Stomach (tissue), 8 donors: ENCODE measurements at regions not wholly inside any gene's neighbourhood (a gene's known extent, or its start where the extent isn't known, plus 50 kb on each side); places are given as distances from the start of the nearest gene placed in this dataset.

Experiments
- DNase-seq, 2 donors: peaks; one replicate each; pipeline versions ENCODE4 v3.0.0 to v3.0.0-alpha.2; 2013 to 2019
- H3K27ac ChIP-seq, 5 donors: fragments of 200-600 bp in 4 of 5; sonication (generic) in 4 of 5; one replicate each; pipeline ENCODE4 v1.5.1; 2013 to 2019; ENCODE audit warnings: mild to moderate bottlenecking in 1 of 5, moderate library complexity in 1 of 5
- H3K27me3 ChIP-seq, 3 donors: fragments of 200-600 bp; sonication (generic); one replicate each; pipeline ENCODE4 v1.5.1; 2017 to 2019; ENCODE audit warnings: mixed run types in 1 of 3
- H3K36me3 ChIP-seq, 4 donors: fragments of 200-600 bp; sonication (generic); 1 replicate in 3 of 4; 2 replicates in 1 of 4; pipeline ENCODE4 v1.5.1; 2016 to 2019
- H3K4me1 ChIP-seq, 4 donors: fragments of 200-600 bp; sonication (generic); one replicate each; pipeline ENCODE4 v1.5.1; 2016 to 2019
- H3K4me3 ChIP-seq, 4 donors: fragments of 200-600 bp; sonication (generic) in 3 of 4; one replicate each; pipeline ENCODE4 v1.5.1; 2016 to 2019; ENCODE audit warnings: mild to moderate bottlenecking in 1 of 4
- H3K9me3 ChIP-seq, 4 donors: fragments of 200-600 bp; sonication (generic); one replicate each; pipeline ENCODE4 v1.5.1; 2016 to 2019
- CTCF ChIP-seq, 7 experiments: fragments of 450-650 bp in 4 of 7; fragments of 200-600 bp in 3 of 7; sonication (generic) in 3 of 7; IDR thresholded peaks; one replicate each; pipeline ENCODE4 v1.5.1; 2016 to 2019; ENCODE audit warnings: antibody characterized with exemption in 7 of 7, control low read depth in 2 of 7, mild to moderate bottlenecking in 1 of 7
- EP300 ChIP-seq: sonication (generic); formaldehyde crosslinking; IDR thresholded peaks from one replicate; pipeline ENCODE4 v1.6.1; 2017; ENCODE audit warnings: antibody characterized with exemption
- POLR2A ChIP-seq, 4 donors: fragments of 450-650 bp; IDR thresholded peaks; one replicate each; pipeline ENCODE4 v1.6.1; 2016; ENCODE audit warnings: antibody characterized with exemption in 4 of 4, control low read depth in 2 of 4, mild to moderate bottlenecking in 1 of 4, moderate library complexity in 1 of 4
- POLR2AphosphoS5 ChIP-seq, 3 donors: sonication (generic); formaldehyde crosslinking; IDR thresholded peaks; one replicate each; pipeline ENCODE4 v1.6.1; 2016; ENCODE audit warnings: antibody characterized with exemption in 3 of 3
- WGBS, 5 donors: extraction: QIAGEN DNeasy Blood & Tissue Kit in 3 of 5; methylation state at CpG; one replicate each; pipeline versions ENCODE4 v1.1.5 to v1.1.7; 2013 to 2018; 5-methylcytosine and 5-hydroxymethylcytosine counted together
- intact Hi-C: fragments of 100-400 bp; cut with DNase I; formaldehyde crosslinking; loops from one replicate; pipeline ENCODE4 v1.15.1; 2023; ENCODE audit warnings: low total_unique reads
- donor health status: healthy with polysubstance abuse.
- donor health status: Bipolar disorder and iron deficiency.
- donor health status: healthy.

GRCh38 chr3:65101450-65101849 lies 413.6 kb upstream of the ADAMTS9 start:
- intact Hi-C loops = no loop called here
- TF ChIP-seq EP300 = no peak
- no peak for TF ChIP-seq POLR2A (IDR thresholded peaks at IDR 0.05)
- peak in 2 of 3 donors; percentile 47 to 56 for TF ChIP-seq POLR2AphosphoS5 (IDR thresholded peaks at IDR 0.05)
- WGBS, 5 donors = 17 to 34% (median 27%) methylated on average over 1 of the region's 1 CpG
- Histone ChIP-seq H3K9me3 (no peaks in the 10 kb centered on the region), H3K36me3 (no peaks in the 10 kb centered on the region), H3K27me3 (no peaks in the 10 kb centered on the region), H3K4me1 (peaks cover 0 to 4% (median 0%) of the 10 kb centered on the region in 4 donors), H3K4me3 (no peak overlapping the region), H3K27ac (no peak overlapping the region)
- DNase-seq = peak; percentile 24 to 36

GRCh38 chr3:65098400-65098799 lies 410.6 kb upstream of the ADAMTS9 start:
- TF ChIP-seq POLR2AphosphoS5 (IDR thresholded peaks at IDR 0.05) (no peak), EP300 (no peak), CTCF (IDR thresholded peaks at IDR 0.05) (no peak), POLR2A (IDR thresholded peaks at IDR 0.05) (no peak)
- no peak for DNase-seq
- H3K4me3 ChIP-seq = no peak overlapping the region
- no peaks in the 10 kb centered on the region for H3K9me3 ChIP-seq
- no peaks in the 10 kb centered on the region for H3K36me3 ChIP-seq
- no peak overlapping the region for H3K27ac ChIP-seq
- 86 to 93% (median 90%) methylated on average over 5 of the region's 5 CpGs for WGBS, 5 donors
- intact Hi-C loops = no loop called here
- peaks cover 0 to 4% (median 0%) of the 10 kb centered on the region in 4 donors for H3K4me1 ChIP-seq
- no peaks in the 10 kb centered on the region for H3K27me3 ChIP-seq

DNA sequence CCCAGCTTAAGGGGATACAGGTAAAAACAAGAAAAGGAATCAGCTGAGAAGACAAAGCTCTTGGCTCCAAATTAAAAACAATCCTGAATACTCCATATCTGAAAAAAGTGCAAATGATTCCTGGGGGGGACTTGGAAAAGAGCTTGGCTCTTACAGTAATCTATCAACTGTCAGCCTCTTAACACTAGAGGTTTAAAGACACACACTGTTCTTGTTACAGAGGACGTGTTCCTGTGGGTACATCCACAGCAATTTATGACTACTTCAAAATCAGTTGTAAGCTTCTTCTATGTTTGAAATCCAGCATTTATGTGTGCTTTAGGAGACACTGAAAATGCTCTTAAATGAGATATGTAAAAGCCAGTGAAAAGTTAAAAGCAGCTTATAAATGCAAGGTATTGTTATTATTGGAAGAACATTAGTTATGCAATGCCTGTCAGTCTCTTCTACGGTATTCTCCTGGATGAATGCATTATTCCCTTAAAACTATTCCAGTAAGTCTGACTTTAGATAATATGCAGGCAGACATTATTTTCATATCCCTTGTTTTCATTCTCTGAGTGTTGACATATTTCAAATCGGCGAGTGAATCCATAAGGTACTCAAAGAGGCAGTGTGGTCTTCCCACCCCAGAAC lies 408.4 kb upstream of the ADAMTS9 start:
- Histone ChIP-seq H3K36me3 (no peaks in the 10 kb centered on the region), H3K9me3 (no peaks in the 10 kb centered on the region), H3K4me1 (no peaks in the 10 kb centered on the region), H3K27ac (no peak overlapping the region), H3K27me3 (no peaks in the 10 kb centered on the region), H3K4me3 (no peak overlapping the region)
- DNase-seq = no peak
- 73 to 91% (median 80%) methylated on average over 4 of the region's 4 CpGs for WGBS, 5 donors
- intact Hi-C loops = no loop called here
- no peak for TF ChIP-seq EP300
- TF ChIP-seq POLR2AphosphoS5 (IDR thresholded peaks at IDR 0.05) = no peak
- TF ChIP-seq CTCF (IDR thresholded peaks at IDR 0.05) = no peak
- TF ChIP-seq POLR2A (IDR thresholded peaks at IDR 0.05) = no peak

DNA sequence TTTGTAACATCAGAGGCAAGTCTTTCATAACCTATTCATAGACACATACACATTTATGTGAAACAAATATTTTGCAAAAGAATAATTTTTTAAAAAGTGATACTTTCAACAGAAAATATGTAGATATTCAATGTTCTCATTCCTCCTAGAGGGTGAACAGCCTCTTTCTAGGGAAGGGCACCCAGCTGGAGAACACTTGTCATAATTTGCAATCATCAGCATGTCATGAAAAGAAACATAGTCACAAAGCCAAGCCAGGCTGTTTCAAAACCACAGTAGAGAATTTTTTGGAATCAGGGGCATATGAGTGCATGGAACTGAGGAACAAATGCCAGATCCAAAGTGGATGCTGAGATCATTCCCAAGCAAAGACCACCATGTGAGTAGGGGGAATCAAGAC lies 406.9 kb upstream of the ADAMTS9 start:
- no peak overlapping the region for H3K4me3 ChIP-seq
- intact Hi-C loops = no loop called here
- H3K27ac ChIP-seq = no peak overlapping the region
- H3K36me3 ChIP-seq = no peaks in the 10 kb centered on the region
- DNase-seq = no peak
- no peaks in the 10 kb centered on the region for H3K27me3 ChIP-seq
- no peaks in the 10 kb centered on the region for H3K9me3 ChIP-seq
- no peaks in the 10 kb centered on the region for H3K4me1 ChIP-seq
- TF ChIP-seq POLR2AphosphoS5 (IDR thresholded peaks at IDR 0.05) (no peak), EP300 (no peak), CTCF (IDR thresholded peaks at IDR 0.05) (no peak), POLR2A (IDR thresholded peaks at IDR 0.05) (no peak)

DNA sequence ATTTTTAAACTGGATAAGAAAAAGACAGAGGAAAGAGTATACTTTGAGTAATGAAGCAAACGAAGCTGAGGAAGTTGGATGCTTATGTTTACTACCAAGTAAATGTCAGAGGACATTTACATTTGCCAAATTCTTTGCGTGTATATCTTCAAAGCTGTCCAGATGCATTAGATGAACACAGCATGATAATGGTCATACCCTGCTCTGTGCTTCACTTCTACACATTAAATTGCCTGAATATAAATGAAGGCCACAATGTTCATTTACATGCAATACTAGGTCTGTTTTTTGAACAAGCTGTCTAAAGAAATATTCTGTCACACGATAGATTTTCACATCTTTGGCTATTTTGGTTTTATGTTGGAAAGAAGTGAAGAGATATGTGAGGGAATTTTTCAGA lies 405.8 kb upstream of the ADAMTS9 start:
- intact Hi-C loops = no loop called here
- H3K27ac ChIP-seq = no peak overlapping the region
- TF ChIP-seq EP300 = no peak
- TF ChIP-seq POLR2A (IDR thresholded peaks at IDR 0.05) = no peak
- TF ChIP-seq POLR2AphosphoS5 (IDR thresholded peaks at IDR 0.05) = no peak
- TF ChIP-seq CTCF (IDR thresholded peaks at IDR 0.05) = no peak
- no peaks in the 10 kb centered on the region for H3K9me3 ChIP-seq
- WGBS, 5 donors = 64 to 82% (median 73%) methylated on average over 3 of the region's 3 CpGs
- no peaks in the 10 kb centered on the region for H3K27me3 ChIP-seq
- no peaks in the 10 kb centered on the region for H3K4me1 ChIP-seq
- no peak overlapping the region for H3K4me3 ChIP-seq
- no peak for DNase-seq
- no peaks in the 10 kb centered on the region for H3K36me3 ChIP-seq
